GM20000 (cell line): ENCODE measurements at regions not wholly inside any gene's neighbourhood (a gene's known extent, or its start where the extent isn't known, plus 50 kb on each side); places are given as distances from the start of the nearest gene placed in this dataset.

Source experiments
- DNase-seq: peaks from one replicate; pipeline ENCODE4 v3.0.0; 2012; ENCODE audit warnings: low spot score
- TF ChIP-seq, protein P1 (sequence below): IDR thresholded peaks from 2 replicates; pipeline ENCODE4 v1.5.1; 2012; ENCODE audit warnings: mild to moderate bottlenecking, control low read depth; ENCODE audit errors: extremely low read depth, missing control alignments

- no peak for DNase-seq
- TF ChIP-seq, protein P1, sequence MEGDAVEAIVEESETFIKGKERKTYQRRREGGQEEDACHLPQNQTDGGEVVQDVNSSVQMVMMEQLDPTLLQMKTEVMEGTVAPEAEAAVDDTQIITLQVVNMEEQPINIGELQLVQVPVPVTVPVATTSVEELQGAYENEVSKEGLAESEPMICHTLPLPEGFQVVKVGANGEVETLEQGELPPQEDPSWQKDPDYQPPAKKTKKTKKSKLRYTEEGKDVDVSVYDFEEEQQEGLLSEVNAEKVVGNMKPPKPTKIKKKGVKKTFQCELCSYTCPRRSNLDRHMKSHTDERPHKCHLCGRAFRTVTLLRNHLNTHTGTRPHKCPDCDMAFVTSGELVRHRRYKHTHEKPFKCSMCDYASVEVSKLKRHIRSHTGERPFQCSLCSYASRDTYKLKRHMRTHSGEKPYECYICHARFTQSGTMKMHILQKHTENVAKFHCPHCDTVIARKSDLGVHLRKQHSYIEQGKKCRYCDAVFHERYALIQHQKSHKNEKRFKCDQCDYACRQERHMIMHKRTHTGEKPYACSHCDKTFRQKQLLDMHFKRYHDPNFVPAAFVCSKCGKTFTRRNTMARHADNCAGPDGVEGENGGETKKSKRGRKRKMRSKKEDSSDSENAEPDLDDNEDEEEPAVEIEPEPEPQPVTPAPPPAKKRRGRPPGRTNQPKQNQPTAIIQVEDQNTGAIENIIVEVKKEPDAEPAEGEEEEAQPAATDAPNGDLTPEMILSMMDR, result no peak
These were observed 462.0 kb upstream of the CNTN3 start for GRCh38 chr3:75076481-75076880.

GRCh38 chr3:75078290-75078689, 463.8 kb upstream of the CNTN3 start:
- TF ChIP-seq, protein P1, result no peak
- no peak for DNase-seq

GRCh38 chr3:75082845-75083244, 468.4 kb upstream of the CNTN3 start:
- TF ChIP-seq, protein P1, result no peak
- no peak for DNase-seq

DNA sequence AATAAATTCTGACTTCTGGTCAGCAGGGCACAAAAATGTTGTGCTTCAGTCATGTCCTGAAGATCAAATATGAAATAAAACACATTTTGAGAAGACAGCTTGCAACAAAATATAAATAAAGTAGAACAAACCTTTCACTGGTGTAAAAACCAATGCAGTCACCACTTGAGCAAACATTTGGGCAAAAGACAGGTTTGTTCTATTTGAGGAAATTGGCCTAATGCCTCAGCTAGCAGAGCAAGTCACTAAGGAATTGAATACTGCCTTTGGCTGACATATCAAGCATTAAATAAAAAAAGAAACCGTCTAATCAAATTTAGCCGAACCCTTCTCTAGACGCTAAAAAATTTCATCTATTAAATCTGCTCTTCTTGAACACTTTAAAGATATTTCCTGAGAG, 475.4 kb upstream of the CNTN3 start:
- no peak for DNase-seq
- TF ChIP-seq, protein P1, result no peak

GRCh38 chr3:75101329-75102147, 487.1 kb upstream of the CNTN3 start:
- TF ChIP-seq, protein P1, result no peak
- no peak for DNase-seq

DNA sequence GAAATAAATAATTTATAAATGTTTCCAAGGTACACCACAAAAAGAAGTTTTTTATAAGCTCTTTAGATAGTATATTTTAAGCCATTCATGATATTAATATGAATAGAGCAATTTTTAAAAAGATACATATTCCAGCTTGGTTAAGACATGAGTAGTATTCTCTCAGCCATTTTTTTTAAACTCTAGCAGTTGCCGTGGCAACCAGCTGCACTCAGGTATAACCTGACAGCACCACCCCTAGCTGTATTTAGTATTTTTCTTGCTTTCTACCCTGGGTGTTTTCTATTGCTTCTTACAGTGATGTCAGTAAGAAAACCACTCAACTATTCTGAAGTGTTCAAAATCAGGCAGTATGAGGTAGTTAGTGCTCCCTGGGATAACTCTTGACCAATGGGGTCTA, 496.3 kb upstream of the CNTN3 start:
- no peak for DNase-seq

DNA sequence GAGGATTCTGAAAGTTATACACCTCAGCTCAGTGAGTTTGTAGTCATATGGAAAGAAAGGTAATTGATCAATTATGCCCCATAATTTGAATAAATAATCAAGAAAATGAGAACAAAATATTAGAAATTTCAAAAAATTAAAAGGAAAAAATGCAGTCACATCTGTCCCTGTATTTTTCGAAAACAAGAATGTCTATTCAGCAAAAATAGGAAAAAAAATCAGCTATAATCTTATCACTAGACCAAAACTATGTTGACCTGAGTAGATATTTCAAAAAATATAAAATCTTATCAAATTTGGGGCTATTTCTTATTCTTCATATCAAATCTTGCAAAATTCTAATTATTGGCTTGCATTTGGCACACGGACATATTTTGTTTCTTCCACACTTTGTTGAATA, 501.2 kb upstream of the CNTN3 start:
- DNase-seq, result no peak
- TF ChIP-seq, protein P1, result no peak

More for the DNA sequence above, 496.3 kb upstream of the CNTN3 start:
- TF ChIP-seq, protein P1, result no peak
